Medulla oblongata (tissue), 1 donor: ENCODE measurements at regions not wholly inside any gene's neighbourhood (a gene's known extent, or its start where the extent isn't known, plus 50 kb on each side); places are given as distances from the start of the nearest gene placed in this dataset.

Source experiments
- DNase-seq: peaks from one replicate; pipeline ENCODE4 v3.0.0-alpha.2; 2015; ENCODE audit errors: extremely low spot score

GRCh38 chr16:64892835-64893785 is 228.8 kb downstream of the CDH11 start:
- peak; percentile 9 for DNase-seq

- no peak for DNase-seq
Measured at GRCh38 chr16:64889446-64889845, 232.4 kb downstream of the CDH11 start.

GRCh38 chr16:64887651-64888050 is 234.2 kb downstream of the CDH11 start:
- no peak for DNase-seq

- no peak for DNase-seq
Measured at GRCh38 chr16:64882078-64882784, 239.6 kb downstream of the CDH11 start.

- no peak for DNase-seq
Measured at GRCh38 chr16:64880994-64881393, 240.9 kb downstream of the CDH11 start.

- DNase-seq = no peak
Measured at GRCh38 chr16:64880006-64880405, 241.9 kb downstream of the CDH11 start.

GRCh38 chr16:64878940-64879339 is 242.9 kb downstream of the CDH11 start:
- DNase-seq = no peak

- no peak for DNase-seq
Measured at GRCh38 chr16:64872101-64872500, 249.8 kb downstream of the CDH11 start.

- no peak for DNase-seq
Measured at GRCh38 chr16:64870859-64871258, 251.0 kb downstream of the CDH11 start.

GRCh38 chr16:64869781-64870180 is 252.1 kb downstream of the CDH11 start:
- no peak for DNase-seq

- no peak for DNase-seq
Measured at GRCh38 chr16:64866021-64866420, 255.8 kb downstream of the CDH11 start.

GRCh38 chr16:64865069-64865696 is 256.7 kb downstream of the CDH11 start:
- no peak for DNase-seq

GRCh38 chr16:64864232-64864809 is 257.5 kb downstream of the CDH11 start:
- peak; percentile 6 for DNase-seq

- no peak for DNase-seq
Measured at GRCh38 chr16:64858076-64858475, 263.8 kb downstream of the CDH11 start.

- no peak for DNase-seq
Measured at GRCh38 chr16:64857411-64857810, 264.5 kb downstream of the CDH11 start.

- no peak for DNase-seq
Measured at GRCh38 chr16:64853551-64853950, 268.3 kb downstream of the CDH11 start.

GRCh38 chr16:64846966-64847365 is 274.9 kb downstream of the CDH11 start:
- no peak for DNase-seq

GRCh38 chr16:64845071-64845470 is 276.8 kb downstream of the CDH11 start:
- no peak for DNase-seq

- DNase-seq = no peak
Measured at GRCh38 chr16:64841482-64841881, 280.4 kb downstream of the CDH11 start.

GRCh38 chr16:64841071-64841470 is 280.8 kb downstream of the CDH11 start:
- DNase-seq = no peak

- no peak for DNase-seq
Measured at GRCh38 chr16:64830653-64831052, 291.2 kb downstream of the CDH11 start.

- no peak for DNase-seq
Measured at GRCh38 chr16:64829678-64830077, 292.2 kb downstream of the CDH11 start.
